ENCODE measurements at regions not wholly inside any gene's neighbourhood (a gene's known extent, or its start where the extent isn't known, plus 50 kb on each side); places are given as distances from the start of the nearest gene placed in this dataset.

DNA sequence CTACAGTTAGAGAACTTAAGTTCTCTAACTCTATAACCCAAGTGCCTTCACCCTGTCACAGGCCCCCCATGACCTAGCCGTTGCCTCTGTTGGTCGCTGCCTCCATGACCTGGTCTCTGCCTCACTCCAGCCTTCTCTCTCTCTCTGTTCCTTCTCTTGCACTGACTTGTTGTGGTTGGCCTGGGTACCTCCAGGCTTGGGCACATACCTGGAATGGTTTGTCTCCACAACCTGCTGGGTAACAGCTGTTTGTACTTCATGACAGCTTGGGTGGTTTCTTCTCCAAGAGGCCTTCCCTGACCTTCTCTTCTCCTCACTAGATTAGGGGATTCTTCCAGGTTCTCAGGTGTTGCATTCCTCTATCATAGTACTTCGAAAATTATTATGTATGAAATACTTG, 371.6 kb upstream of the USP24 start:
- DNase-seq: no peak

DNA sequence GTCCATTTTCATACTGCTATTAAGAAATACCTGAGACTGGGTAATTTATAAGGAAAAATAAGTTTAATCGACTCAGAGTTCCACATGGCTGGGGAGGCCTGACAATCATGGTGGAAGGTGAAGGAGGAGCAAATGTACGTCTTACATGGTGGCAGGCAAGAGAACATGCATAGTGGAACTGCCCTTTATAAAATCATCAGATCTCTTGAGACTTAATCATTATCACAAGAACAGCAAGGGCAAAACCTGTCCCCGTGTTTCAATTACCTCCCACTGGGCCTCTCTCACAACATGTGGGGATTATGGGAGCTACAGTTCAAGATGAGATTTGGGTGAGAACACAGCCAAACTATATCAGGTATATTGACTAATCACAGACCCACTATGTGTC, 370.2 kb upstream of the USP24 start:
- no peak for DNase-seq

DNA sequence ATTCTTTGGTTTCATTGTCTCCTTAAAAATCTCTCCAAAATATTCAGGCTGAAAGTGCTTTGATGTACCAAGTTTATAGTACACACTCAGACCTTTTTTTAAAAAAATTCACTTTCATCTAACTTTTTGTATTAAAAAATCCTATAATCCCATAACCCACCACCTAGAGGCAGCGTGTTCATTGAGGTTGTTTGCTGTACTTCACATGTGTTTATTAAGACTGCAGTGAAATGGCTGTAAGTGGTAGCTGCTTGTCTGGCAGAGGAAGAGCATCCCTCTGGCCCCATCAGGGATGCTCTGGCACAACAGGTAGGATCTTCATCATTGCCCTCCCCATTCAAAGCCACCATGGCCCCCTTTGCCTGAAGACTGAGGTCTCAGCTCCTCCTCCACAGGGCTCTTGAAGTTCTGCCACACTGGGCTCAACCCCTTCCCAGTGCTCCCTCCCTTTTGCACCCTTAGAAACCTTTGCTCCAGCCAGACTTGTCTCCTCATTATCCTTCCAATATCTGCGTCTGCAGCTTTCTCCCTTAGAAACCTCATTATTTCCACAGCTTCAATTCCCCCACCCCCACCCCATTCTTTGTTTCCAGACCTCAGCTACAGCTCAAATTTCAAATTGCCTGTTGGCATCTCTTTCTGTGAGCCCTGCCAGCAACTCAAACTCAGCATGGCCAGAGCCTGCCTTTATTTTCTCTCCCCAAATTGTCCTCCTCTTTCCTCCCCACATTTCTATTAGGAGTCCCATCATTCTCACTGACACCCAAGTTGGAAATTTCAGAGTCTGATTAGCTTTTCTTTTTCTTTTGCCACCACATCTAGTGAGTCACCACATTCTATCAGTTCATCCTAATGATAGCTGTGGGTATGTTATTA, 369.6 kb upstream of the USP24 start:
- no peak for DNase-seq

DNA sequence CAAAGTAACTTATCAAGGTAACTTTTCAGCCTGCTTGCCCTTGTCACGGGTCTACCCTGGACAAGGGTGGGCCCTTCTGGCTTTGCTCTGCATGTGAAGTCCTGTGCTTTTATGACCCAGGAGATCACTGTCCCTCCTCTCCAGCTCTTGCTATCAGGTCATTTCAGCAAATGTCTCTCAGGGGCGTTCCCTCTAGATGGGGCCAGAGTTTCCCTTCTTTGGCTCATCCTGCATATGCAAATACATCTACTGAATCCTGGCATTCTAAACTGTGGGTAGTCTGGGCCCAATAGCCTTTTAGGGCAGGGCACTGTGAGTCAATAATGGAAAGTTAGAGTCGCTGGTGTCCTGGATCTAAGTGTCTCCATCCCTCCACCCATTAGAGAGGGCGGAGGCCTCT, 366.9 kb upstream of the USP24 start:
- DNase-seq: no peak

DNA sequence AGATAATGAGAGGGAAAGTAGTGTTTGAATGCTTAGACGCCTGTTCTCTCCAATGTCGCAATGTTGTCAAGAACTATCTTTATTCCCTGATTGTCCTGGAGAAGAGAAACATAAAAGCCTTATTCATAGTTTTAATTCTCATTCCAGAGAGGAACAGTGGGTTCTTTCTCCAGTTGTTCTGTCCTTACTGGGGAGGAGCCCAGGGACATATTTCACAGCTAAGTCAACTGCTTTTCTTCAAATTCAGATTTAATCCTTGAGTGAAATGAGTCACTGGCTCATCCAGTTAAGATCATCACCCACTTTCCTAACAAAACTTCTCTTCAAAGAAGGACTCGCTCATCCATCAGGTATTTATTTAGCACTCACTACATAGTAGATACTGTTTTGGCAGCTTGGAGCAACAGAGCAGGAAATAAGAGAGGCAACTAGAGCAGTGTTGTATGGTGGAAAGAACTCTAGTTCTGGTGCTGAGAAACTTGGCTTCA, 365.7 kb upstream of the USP24 start:
- no peak for DNase-seq

DNA sequence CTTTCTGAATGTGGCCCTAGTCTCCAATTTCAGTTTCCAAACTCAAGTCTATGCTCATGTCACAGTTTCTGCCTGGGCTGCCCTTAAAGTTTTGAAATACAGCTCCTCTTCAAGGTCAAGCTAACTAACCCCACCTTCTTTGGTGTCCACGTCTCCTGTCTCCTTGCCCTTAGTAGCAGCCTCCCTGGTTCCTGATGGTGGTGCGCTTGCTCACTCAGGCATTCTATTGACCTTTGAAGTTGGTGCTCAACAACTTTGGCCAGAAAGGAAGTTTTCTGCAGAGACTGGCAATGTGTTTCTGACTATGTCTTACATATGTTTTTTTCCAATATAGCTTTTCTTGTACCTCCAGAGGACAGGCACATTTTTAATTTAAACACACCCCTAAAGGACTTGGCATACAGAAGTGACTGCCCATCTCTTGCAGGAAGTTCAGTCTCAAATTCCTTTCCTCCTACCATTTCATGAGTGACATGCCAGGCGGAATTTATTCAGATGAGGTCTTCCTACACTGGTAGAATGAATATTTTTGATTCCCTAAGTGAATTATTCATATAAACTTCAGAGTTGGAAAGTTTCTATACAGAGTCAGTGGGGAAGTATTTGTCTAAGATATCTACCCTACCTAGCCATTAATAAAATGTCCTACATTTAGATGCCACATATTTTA, 364.3 kb upstream of the USP24 start:
- DNase-seq: no peak

DNA sequence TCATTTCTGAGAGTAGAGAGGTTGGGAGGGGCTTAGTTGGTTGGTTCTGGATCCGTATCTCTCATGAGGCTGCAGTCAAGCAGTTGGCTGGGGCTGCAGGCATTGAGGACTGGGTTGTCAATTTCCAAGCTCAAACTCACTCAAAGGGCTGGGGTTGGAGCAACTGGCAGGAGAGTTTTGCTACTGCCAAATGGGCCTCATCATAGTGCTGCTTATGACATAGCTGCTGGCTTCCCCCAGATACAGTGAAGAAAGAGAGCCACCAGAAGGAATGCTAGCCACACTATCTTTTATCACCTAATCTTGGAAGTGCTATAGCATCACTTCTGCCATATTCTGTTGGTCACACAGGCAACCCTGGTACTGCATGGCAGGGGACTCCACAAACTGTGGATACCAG, 363.5 kb upstream of the USP24 start:
- DNase-seq: no peak

DNA sequence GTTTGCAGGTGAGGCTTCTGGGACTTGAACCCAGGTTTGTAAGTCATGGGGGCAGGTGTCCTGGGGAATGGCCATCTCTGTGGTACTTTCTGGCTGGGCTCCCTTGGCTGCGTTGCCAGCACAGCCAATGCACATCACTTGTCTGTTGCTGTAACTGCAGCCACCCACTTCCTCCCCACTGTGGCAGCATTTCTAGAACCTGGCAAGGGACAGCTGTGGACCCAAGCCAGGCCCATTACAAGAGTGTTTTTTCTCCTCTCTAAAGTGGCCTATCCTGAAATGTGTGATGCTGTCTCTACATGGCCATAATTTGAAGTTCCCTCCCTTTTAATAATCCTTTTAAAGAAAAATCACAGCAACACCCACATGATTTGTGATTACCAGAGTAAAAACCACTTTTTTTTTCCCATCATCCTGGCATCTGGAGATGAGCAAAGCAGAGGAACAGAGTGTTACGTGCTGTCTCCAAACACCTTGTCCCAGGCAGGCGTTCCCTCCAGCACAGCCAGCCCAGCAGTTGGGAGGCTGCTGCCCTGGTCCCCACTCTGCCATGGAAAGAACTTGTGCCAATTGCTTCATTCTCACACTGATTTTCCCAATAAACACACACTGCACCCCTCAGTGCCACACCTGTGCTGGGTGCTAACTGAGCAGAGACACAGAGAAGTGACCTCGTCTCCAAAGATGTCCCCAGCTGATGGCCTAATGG, 360.6 kb upstream of the USP24 start:
- DNase-seq: no peak

DNA sequence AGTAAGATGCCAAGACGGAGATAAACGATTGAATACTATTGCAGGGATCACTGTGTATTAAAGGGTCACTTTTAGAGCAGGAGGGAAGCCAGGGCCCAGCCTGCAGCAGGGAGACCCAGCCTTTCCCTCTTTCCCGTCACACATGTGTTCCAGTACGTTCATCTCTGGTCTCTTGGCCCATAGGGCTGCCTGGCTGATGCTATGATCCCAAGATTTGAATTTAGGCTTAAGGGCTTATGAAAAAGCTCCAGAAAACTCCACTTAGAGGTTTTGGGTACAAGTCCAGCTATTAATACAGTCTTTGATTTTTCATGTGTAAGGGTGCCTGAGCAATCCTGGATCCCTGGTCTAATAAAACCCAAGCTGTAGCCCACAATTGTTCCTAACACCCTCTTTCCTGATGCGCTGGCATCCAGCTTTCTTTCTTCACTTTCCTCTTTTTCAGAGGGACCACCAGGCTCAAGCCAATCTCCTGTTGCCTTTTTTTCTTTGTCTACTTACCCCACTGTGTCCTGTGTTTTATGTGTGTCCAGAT, 359.6 kb upstream of the USP24 start:
- no peak for DNase-seq

DNA sequence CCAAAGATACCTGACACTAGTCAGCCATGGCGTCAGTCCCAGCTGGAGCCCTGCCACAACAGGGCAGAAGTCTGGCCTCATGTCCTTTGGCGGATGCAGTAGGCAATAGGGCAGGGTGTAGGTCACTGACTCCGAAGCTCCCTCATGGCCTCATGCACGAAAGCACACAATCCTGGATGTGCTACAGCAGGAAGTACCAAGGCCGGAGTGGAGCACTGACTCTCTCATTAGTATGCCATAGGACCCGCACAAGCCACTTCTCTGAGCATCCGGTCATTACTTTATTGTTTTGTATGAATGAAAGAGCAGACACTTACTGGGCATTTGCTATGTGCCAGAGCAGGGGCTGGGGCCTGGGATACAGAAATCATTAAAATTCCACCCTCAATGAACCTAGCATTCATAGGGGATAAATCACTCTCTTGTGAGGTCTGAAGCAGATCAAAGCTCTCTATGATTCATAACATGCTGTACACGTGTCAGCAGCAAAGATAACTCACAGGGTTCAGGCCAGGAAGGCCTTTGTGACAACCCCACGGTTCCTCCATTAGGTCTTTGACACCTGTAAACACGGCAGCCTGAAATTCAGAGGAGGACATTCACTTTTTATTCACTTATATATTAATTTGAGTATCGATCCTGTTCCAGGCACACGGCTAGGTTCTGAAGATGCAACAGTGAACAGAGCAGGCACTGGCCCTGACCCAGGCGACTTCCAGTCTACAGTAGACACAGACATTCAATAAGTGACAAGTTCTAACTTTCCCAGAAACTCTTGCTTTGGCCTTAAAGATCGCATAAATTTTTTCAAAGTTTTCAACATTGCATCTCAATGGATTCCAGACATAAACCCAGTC, 357.9 kb upstream of the USP24 start:
- no peak for DNase-seq

DNA sequence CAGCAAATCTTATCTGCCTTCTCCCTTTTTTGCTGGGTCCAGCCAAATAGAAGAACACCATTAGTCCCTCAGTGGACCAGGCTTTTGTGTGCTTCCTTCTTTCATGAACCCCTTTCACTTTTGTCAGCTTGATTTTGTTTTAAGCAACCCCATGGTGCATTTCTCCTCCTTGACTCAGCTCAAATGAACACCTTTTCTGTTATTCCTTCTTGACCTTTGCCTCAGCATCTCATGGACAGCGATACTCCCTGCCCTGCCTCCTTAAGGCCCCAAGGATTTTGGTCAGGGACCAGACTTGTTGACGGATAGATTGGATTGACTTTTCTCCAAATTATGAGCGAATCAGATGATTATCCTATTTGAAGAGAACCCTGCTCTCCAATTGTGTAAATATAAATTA, 356.6 kb upstream of the USP24 start:
- DNase-seq: no peak

DNA sequence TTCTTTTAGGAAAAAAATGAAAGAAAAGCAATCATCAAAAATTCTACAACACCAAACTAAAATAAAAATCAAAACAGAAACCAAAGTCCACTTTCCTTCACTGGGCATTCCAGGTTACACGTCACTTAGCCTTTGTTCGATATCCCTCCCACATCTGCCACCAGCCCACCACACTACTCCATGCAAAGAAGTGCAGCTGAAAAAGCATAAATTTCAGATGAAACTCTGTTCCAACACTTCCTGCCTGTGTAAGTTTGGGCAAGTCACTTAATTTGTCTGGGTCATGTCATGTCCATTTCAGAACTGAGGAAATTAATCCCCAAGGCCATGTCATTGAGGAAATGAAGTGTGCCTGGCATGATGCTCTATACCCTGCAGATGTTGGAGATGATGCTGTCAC, 354.3 kb upstream of the USP24 start:
- DNase-seq: no peak

DNA sequence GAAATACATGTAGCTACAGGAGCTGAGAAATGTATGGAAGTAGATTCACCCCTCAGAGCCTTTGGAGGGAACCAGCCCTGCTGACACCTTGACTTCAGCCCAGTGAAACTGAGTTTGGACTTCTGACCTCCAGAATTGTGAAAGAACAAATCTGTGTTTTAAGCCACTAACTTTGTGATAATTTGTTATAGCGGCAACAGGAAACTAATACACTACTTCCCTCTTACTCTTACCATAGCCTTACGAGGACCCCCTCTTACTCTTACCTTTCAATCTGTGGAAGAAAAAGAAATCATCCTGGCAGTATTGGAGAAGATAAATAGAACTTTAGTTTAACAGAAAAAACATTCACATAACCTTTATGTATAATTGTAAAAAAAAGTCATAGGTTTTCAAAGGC, 353.6 kb upstream of the USP24 start:
- no peak for DNase-seq

DNA sequence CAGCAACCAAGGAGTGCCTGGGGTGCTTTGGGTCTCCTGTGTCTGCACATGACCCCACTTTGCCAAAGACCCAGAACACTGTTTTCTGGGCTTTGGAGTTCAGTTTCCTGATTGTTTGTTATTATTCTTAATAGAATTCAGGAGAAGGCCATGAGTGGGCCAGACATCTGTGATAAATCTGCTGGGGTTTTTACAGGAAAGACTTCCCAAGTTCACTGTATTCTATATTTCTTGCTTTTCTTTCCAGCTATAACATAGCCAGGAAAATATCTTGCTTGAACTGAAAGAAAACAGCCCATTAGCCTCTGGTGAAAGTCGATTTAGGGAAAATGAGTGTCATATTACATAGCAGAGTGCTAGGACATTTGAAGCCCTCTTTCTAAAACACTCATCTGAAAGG, 345.1 kb upstream of the USP24 start:
- no peak for DNase-seq

DNA sequence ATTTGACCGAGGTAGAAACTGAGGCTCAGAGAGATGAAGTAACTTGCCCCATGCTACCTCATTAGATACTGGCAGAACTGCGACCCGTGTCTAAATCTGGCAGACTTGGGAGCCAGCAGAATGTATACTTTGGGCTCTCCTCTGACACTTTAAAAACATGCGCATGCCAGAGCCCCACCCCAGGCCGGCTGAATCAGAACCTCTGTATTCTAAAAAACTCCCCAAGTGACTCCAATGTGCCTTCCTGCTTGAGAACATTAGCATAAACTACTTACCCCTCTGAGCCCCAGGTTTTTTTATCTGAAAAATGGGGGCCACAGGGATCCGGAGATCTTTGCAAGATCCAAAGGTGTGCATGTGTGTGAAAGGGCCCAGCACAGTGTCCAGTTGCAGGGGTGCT, 344.7 kb upstream of the USP24 start:
- no peak for DNase-seq

DNA sequence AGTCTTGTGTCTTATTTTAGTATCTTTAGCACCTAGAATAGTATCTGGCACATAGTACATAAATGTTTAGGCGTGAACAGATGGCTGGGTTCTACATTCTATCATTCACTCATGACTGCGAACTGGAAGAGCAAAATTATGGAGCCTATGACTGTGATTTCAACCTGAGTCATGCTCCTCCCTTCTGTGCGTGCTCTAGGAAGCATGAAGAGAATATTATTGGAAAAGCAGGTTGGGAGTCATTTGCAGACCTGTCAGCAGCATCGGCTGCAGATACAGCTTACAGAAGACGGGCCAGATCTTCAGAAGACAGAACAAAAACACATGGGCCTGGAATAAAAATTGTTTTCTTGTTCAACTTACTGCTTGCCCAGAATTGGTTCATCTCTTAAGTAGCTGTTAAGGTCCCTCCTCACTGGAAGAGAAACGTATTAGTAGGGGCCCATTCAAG, 344.0 kb upstream of the USP24 start:
- no peak for DNase-seq

DNA sequence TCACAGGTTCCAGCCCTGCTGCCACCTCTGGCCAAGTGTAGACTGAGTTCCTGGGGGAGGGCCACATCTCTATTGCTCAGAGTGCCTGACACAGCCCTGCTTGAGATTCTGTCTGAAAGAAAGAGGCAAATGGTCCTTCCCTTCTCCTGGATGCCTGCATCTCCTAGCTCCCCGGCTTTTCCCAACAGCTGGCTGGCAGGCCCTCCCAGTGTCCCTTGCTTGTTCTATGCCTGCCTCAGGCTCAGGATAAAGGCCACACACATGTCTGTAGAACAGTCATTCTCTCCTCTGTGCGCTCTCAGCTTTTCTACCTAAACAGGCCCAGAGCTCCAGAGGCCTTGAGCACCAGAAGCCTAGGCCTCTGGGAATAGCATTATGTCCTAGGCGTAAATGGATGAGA, 343.4 kb upstream of the USP24 start:
- no peak for DNase-seq

DNA sequence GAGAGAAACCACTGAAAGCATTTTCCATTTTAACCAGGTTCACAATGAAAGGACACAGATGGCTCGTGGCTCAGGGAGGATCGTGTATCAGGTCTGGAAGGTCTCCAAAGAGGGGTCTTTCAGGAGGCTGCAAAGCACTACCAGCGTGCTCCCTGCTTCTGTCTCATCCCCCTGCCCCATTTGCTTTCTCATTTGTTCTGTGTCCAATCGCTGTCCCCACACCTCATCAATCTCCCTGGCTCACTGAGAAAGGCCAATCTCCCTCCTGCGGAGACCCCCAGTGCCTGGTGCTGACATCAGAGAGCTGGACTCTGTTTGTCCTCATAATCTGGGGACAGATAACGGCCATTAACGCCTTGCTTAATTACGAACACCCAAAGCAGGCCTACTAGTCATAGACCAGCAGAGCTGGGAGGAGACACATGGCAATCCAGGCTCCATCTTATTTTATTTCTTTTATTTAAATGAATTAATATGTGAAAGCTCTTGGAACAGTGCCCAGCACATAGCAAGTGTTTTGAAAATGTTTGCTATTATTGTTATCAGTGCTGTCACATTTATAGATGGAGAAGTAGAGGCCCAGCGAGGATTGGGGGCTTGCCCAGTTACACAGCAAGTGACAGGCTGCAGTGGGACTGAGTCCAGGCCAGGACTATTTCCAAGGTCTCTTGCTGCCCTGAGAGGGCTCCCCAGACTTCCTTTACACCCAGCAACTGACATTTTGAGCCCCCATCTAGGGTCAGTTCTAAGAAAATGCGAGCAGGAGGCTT, 341.0 kb upstream of the USP24 start:
- no peak for DNase-seq

DNA sequence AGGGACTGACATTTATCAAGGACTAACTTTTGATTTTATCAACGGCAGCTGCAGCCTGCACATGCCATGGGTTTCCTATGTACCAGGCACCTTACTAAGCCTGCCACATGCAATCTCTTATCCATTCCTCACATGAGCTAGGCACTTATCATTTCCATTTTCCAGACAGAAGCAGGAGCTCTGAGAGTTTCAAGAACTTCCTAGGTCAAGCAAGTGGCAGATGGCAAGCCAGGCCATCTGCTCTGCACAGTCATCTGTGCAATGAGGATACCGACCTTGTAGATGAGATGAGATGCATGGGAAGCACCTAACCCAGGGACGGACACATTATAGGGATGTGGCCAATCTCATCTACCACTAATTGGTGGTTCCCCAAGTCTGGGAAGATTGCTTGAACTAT, 339.4 kb upstream of the USP24 start:
- no peak for DNase-seq

DNA sequence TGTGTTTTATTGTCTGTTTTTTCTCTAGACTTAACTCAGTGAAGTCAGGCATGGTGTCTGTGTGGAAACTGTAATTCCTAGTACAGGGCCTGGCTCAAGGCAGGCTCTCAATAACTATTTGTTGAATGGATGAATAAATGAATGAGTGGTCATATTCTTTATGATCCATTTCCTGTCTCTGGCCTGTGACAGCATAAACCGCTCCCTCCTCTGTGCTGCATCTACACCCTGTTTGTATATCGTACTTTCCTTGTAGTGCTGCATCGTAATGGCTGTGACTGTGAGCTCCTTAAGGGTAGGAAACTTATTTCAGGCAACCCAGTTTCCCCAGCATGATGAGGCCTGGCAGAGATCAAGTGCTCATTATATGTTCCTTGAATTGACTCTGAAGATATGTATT, 337.5 kb upstream of the USP24 start:
- DNase-seq: no peak

DNA sequence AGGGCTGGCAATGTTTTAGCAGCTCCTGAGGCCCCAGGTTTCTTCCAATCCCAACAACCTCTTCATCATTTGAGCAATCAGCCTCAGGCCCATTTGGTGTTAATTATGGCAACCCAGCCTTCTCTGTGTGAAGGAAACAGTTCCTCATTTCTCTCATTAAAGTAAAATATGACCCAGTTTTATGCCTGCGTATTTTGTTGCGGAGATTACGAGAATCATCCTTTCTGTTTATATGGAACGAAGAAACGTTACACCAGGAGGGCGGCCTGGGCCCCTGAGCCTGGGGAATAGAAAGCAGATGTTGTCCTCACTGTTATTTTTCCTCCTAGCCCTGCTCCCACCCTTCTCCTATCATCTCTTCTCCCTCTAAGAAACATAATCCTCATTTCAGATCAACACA, 332.2 kb upstream of the USP24 start:
- no peak for DNase-seq

DNA sequence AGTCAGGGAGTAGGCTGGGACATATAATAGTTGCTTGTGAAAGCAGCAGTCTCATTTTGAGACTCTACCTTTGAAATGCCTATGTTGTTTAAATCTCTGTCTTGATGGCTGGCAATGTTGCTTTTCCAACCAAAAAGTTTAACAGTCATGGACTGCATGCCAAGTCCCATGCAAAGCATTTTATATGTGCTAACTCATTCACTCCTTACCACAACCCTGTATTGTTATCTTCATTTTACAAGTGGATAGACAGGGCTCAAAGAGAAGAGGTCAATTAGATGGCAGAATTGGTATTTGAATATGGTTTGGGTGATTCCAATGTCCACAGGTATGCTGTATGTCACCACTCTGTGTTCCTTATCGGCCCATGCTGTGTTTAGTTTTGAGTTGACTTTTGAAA, 331.4 kb upstream of the USP24 start:
- DNase-seq: no peak

All from inflammatory macrophage treated with lipopolysaccharide for 1 hour (primary cell).